Stomach (tissue), 8 donors: ENCODE measurements at regions not wholly inside any gene's neighbourhood (a gene's known extent, or its start where the extent isn't known, plus 50 kb on each side); places are given as distances from the start of the nearest gene placed in this dataset.

Experiments used
- DNase-seq, 2 donors: peaks; one replicate each; pipeline versions ENCODE4 v3.0.0 to v3.0.0-alpha.2; 2013 to 2019
- H3K27ac ChIP-seq, 5 donors: fragments of 200-600 bp in 4 of 5; sonication (generic) in 4 of 5; one replicate each; pipeline ENCODE4 v1.5.1; 2013 to 2019; ENCODE audit warnings: mild to moderate bottlenecking in 1 of 5, moderate library complexity in 1 of 5
- H3K27me3 ChIP-seq, 3 donors: fragments of 200-600 bp; sonication (generic); one replicate each; pipeline ENCODE4 v1.5.1; 2017 to 2019; ENCODE audit warnings: mixed run types in 1 of 3
- H3K36me3 ChIP-seq, 4 donors: fragments of 200-600 bp; sonication (generic); 1 replicate in 3 of 4; 2 replicates in 1 of 4; pipeline ENCODE4 v1.5.1; 2016 to 2019
- H3K4me1 ChIP-seq, 4 donors: fragments of 200-600 bp; sonication (generic); one replicate each; pipeline ENCODE4 v1.5.1; 2016 to 2019
- H3K4me3 ChIP-seq, 4 donors: fragments of 200-600 bp; sonication (generic) in 3 of 4; one replicate each; pipeline ENCODE4 v1.5.1; 2016 to 2019; ENCODE audit warnings: mild to moderate bottlenecking in 1 of 4
- H3K9me3 ChIP-seq, 4 donors: fragments of 200-600 bp; sonication (generic); one replicate each; pipeline ENCODE4 v1.5.1; 2016 to 2019
- CTCF ChIP-seq, 7 experiments: fragments of 450-650 bp in 4 of 7; fragments of 200-600 bp in 3 of 7; sonication (generic) in 3 of 7; IDR thresholded peaks; one replicate each; pipeline ENCODE4 v1.5.1; 2016 to 2019; ENCODE audit warnings: antibody characterized with exemption in 7 of 7, control low read depth in 2 of 7, mild to moderate bottlenecking in 1 of 7
- EP300 ChIP-seq: sonication (generic); formaldehyde crosslinking; IDR thresholded peaks from one replicate; pipeline ENCODE4 v1.6.1; 2017; ENCODE audit warnings: antibody characterized with exemption
- POLR2A ChIP-seq, 4 donors: fragments of 450-650 bp; IDR thresholded peaks; one replicate each; pipeline ENCODE4 v1.6.1; 2016; ENCODE audit warnings: antibody characterized with exemption in 4 of 4, control low read depth in 2 of 4, mild to moderate bottlenecking in 1 of 4, moderate library complexity in 1 of 4
- POLR2AphosphoS5 ChIP-seq, 3 donors: sonication (generic); formaldehyde crosslinking; IDR thresholded peaks; one replicate each; pipeline ENCODE4 v1.6.1; 2016; ENCODE audit warnings: antibody characterized with exemption in 3 of 3
- WGBS, 5 donors: extraction: QIAGEN DNeasy Blood & Tissue Kit in 3 of 5; methylation state at CpG; one replicate each; pipeline versions ENCODE4 v1.1.5 to v1.1.7; 2013 to 2018; 5-methylcytosine and 5-hydroxymethylcytosine counted together
- intact Hi-C: fragments of 100-400 bp; cut with DNase I; formaldehyde crosslinking; loops from one replicate; pipeline ENCODE4 v1.15.1; 2023; ENCODE audit warnings: low total_unique reads
- donor health status: healthy with polysubstance abuse.
- donor health status: Bipolar disorder and iron deficiency.
- donor health status: healthy.

GRCh38 chr5:2591777-2592453 is 159.6 kb downstream of the IRX2 start:
- Histone ChIP-seq H3K4me1 (no peaks in the 10 kb centered on the region), H3K4me3 (no peak overlapping the region), H3K27ac (no peak overlapping the region), H3K36me3 (no peaks in the 10 kb centered on the region), H3K27me3 (peaks cover 0 to 27% (median 0%) of the 10 kb centered on the region in 3 donors), H3K9me3 (peaks cover 0 to 3% (median 0%) of the 10 kb centered on the region in 4 donors)
- intact Hi-C loops: no loop called here
- 54 to 63% (median 57%) methylated on average over 15 to 19 of the region's 19 CpGs for WGBS, 5 donors
- no peak for TF ChIP-seq CTCF (IDR thresholded peaks at IDR 0.05)
- no peak for TF ChIP-seq POLR2A (IDR thresholded peaks at IDR 0.05)
- TF ChIP-seq POLR2AphosphoS5 (IDR thresholded peaks at IDR 0.05): no peak
- no peak for TF ChIP-seq EP300
- DNase-seq: no peak

GRCh38 chr5:2588850-2589501 is 162.5 kb downstream of the IRX2 start:
- Histone ChIP-seq H3K4me3 (no peak overlapping the region), H3K27me3 (peaks cover 0 to 27% (median 0%) of the 10 kb centered on the region in 3 donors), H3K36me3 (no peaks in the 10 kb centered on the region), H3K4me1 (no peaks in the 10 kb centered on the region), H3K9me3 (no peaks in the 10 kb centered on the region), H3K27ac (no peak overlapping the region)
- DNase-seq: no peak
- TF ChIP-seq POLR2A (IDR thresholded peaks at IDR 0.05): no peak
- intact Hi-C loops: no loop called here
- WGBS, 5 donors: 57 to 73% (median 65%) methylated on average over 9 of the region's 9 CpGs

GRCh38 chr5:2587189-2588031 is 164.1 kb downstream of the IRX2 start:
- Histone ChIP-seq H3K4me1 (no peaks in the 10 kb centered on the region), H3K4me3 (no peak overlapping the region), H3K9me3 (no peaks in the 10 kb centered on the region), H3K27me3 (peaks cover 0 to 26% (median 0%) of the 10 kb centered on the region in 3 donors), H3K36me3 (no peaks in the 10 kb centered on the region), H3K27ac (no peak overlapping the region)
- no peak for TF ChIP-seq CTCF (IDR thresholded peaks at IDR 0.05)
- TF ChIP-seq EP300: no peak
- no peak for TF ChIP-seq POLR2AphosphoS5 (IDR thresholded peaks at IDR 0.05)
- no peak for TF ChIP-seq POLR2A (IDR thresholded peaks at IDR 0.05)
- no peak for DNase-seq
- intact Hi-C loops: no loop called here
- 84 to 91% (median 89%) methylated on average over 14 to 15 of the region's 15 CpGs for WGBS, 5 donors

GRCh38 chr5:2586016-2586715 is 165.3 kb downstream of the IRX2 start:
- no peak for TF ChIP-seq POLR2AphosphoS5 (IDR thresholded peaks at IDR 0.05)
- TF ChIP-seq POLR2A (IDR thresholded peaks at IDR 0.05): no peak
- no peak for TF ChIP-seq CTCF (IDR thresholded peaks at IDR 0.05)
- TF ChIP-seq EP300: no peak
- Histone ChIP-seq H3K27ac (no peak overlapping the region), H3K36me3 (no peaks in the 10 kb centered on the region), H3K9me3 (no peaks in the 10 kb centered on the region), H3K4me1 (no peaks in the 10 kb centered on the region), H3K27me3 (peaks cover 0 to 13% (median 0%) of the 10 kb centered on the region in 3 donors), H3K4me3 (no peak overlapping the region)
- DNase-seq: no peak
- intact Hi-C loops: no loop called here
- 85 to 92% (median 89%) methylated on average over 9 of the region's 9 CpGs for WGBS, 5 donors
